ENCODE measurements at regions not wholly inside any gene's neighbourhood (a gene's known extent, or its start where the extent isn't known, plus 50 kb on each side); places are given as distances from the start of the nearest gene placed in this dataset.

- 94% methylated on average over 1 of the region's 1 CpG for WGBS, 2 donors
- Histone ChIP-seq H3K27ac (no peak overlapping the region), H3K4me1 (no peaks in the 10 kb centered on the region), H3K27me3 (no peaks in the 10 kb centered on the region), H3K36me3 (ENCODE audit: low read depth, missing control alignments) (no peaks in the 10 kb centered on the region), H3K4me3 (no peak overlapping the region), H3K9me3 (no peaks in the 10 kb centered on the region)
- DNase-seq, result no peak
- TF ChIP-seq, protein P1, sequence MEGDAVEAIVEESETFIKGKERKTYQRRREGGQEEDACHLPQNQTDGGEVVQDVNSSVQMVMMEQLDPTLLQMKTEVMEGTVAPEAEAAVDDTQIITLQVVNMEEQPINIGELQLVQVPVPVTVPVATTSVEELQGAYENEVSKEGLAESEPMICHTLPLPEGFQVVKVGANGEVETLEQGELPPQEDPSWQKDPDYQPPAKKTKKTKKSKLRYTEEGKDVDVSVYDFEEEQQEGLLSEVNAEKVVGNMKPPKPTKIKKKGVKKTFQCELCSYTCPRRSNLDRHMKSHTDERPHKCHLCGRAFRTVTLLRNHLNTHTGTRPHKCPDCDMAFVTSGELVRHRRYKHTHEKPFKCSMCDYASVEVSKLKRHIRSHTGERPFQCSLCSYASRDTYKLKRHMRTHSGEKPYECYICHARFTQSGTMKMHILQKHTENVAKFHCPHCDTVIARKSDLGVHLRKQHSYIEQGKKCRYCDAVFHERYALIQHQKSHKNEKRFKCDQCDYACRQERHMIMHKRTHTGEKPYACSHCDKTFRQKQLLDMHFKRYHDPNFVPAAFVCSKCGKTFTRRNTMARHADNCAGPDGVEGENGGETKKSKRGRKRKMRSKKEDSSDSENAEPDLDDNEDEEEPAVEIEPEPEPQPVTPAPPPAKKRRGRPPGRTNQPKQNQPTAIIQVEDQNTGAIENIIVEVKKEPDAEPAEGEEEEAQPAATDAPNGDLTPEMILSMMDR (IDR thresholded peaks at IDR 0.05), result no peak
- no peak for TF ChIP-seq POLR2A (IDR thresholded peaks at IDR 0.05)
- intact Hi-C loops (cut with DNase I; ENCODE audit: low total_unique reads), result no loop called here
Observed at GRCh38 chr7:125529249-125529648, 599.6 kb upstream of the POT1 start.

GRCh38 chr7:125526958-125527357 is 597.3 kb upstream of the POT1 start:
- Histone ChIP-seq H3K27me3 (no peaks in the 10 kb centered on the region), H3K4me3 (no peak overlapping the region), H3K27ac (no peak overlapping the region), H3K36me3 (ENCODE audit: low read depth, missing control alignments) (no peaks in the 10 kb centered on the region), H3K4me1 (no peaks in the 10 kb centered on the region), H3K9me3 (no peaks in the 10 kb centered on the region)
- intact Hi-C loops (cut with DNase I; ENCODE audit: low total_unique reads), result no loop called here
- 87 to 88% methylated on average over 5 of the region's 5 CpGs for WGBS, 2 donors
- TF ChIP-seq, protein P1 (IDR thresholded peaks at IDR 0.05), result no peak
- no peak for TF ChIP-seq POLR2A (IDR thresholded peaks at IDR 0.05)
- DNase-seq, result no peak

DNA sequence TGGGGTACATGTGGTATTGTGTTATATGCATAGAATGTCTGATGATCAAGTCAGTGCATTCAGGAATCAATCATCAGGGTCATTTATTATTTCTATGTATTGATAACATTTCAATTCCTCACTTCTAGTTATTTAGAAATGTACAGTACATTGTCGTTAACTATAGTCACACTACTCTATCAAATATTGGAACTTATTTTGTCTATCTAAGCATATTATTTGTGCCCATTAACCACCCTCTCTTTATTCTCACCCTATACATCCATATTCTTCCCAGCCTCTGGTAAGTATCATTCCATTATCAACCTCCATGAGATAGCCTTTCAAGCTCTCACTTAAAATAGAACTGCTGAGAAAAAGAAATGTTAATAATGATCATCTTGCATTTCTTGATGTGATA is 596.5 kb upstream of the POT1 start:
- H3K9me3 ChIP-seq, result no peaks in the 10 kb centered on the region
- no peaks in the 10 kb centered on the region for H3K4me1 ChIP-seq
- no peaks in the 10 kb centered on the region for H3K27me3 ChIP-seq
- TF ChIP-seq POLR2A (IDR thresholded peaks at IDR 0.05), result no peak
- no peaks in the 10 kb centered on the region for H3K36me3 ChIP-seq (ENCODE audit: low read depth, missing control alignments)
- intact Hi-C loops (cut with DNase I; ENCODE audit: low total_unique reads), result no loop called here
- DNase-seq, result no peak
- no peak overlapping the region for H3K4me3 ChIP-seq
- H3K27ac ChIP-seq, result no peak overlapping the region
- WGBS, 2 donors, result 81 to 91% methylated on average over 1 of the region's 1 CpG

DNA sequence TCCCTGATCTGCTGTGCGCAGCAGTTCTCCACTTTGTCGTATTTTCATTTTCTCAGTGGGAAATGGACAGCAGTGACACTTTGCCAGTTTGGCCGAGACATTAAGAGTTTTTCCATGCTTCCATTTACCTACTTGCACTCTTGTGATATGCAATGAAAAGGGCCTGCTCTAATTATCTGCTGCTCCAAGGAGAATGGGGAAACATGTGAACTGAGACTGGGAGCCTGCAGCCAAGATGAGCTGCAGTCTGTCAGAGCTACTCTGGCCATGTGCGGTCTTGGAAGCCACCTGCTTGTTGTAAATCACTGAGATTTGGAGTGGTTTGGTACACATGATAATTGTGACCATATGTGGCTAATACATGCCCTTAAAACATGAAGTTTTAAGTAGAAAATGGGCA is 586.6 kb upstream of the POT1 start:
- no peaks in the 10 kb centered on the region for H3K9me3 ChIP-seq
- H3K27me3 ChIP-seq, result no peaks in the 10 kb centered on the region
- no peak for DNase-seq
- H3K36me3 ChIP-seq (ENCODE audit: low read depth, missing control alignments), result no peaks in the 10 kb centered on the region
- H3K4me3 ChIP-seq, result no peak overlapping the region
- H3K4me1 ChIP-seq, result no peaks in the 10 kb centered on the region
- intact Hi-C loops (cut with DNase I; ENCODE audit: low total_unique reads), result no loop called here
- H3K27ac ChIP-seq, result no peak overlapping the region
- TF ChIP-seq POLR2A (IDR thresholded peaks at IDR 0.05), result no peak
- TF ChIP-seq, protein P1 (IDR thresholded peaks at IDR 0.05), result no peak
- WGBS, 2 donors, result 54 to 67% methylated on average over 4 of the region's 4 CpGs

- 68 to 69% methylated on average over 1 of the region's 1 CpG for WGBS, 2 donors
- Histone ChIP-seq H3K9me3 (no peaks in the 10 kb centered on the region), H3K27ac (no peak overlapping the region), H3K4me1 (no peaks in the 10 kb centered on the region), H3K4me3 (no peak overlapping the region), H3K27me3 (no peaks in the 10 kb centered on the region), H3K36me3 (ENCODE audit: low read depth, missing control alignments) (no peaks in the 10 kb centered on the region)
- TF ChIP-seq POLR2A (IDR thresholded peaks at IDR 0.05), result no peak
- TF ChIP-seq, protein P1 (IDR thresholded peaks at IDR 0.05), result no peak
- no peak for DNase-seq
- intact Hi-C loops (cut with DNase I; ENCODE audit: low total_unique reads), result no loop called here
Observed at GRCh38 chr7:125512373-125512772, 582.7 kb upstream of the POT1 start.

Measured in testis (tissue), 2 donors.